Central memory CD8-positive, alpha-beta T cell (primary cell): ENCODE measurements at regions not wholly inside any gene's neighbourhood (a gene's known extent, or its start where the extent isn't known, plus 50 kb on each side); places are given as distances from the start of the nearest gene placed in this dataset.

Experiments used
- ATAC-seq: fragments of 150-1000 bp; cut with Tn5 transposase; replicated peaks from 2 replicates; pipeline ENCODE4 v1.10.0; 2022; ENCODE audit warnings: mild to moderate bottlenecking, moderate FRiP score, moderate number of reproducible peaks; ENCODE audit not compliant: poor library complexity, severe bottlenecking; ENCODE audit errors: extremely low read depth
- DNase-seq, 2 donors: peaks; one replicate each; pipeline ENCODE4 v3.0.0; 2021; ENCODE audit warnings: low spot score in 2 of 2
- H3K27ac Mint-ChIP-seq: one replicate; pipeline ENCODE4 v1.8.0; 2022; ENCODE audit warnings: low read depth, mild to moderate bottlenecking, moderate library complexity, mixed read lengths
- H3K27me3 Mint-ChIP-seq: one replicate; pipeline ENCODE4 v1.8.0; 2022; ENCODE audit warnings: mixed read lengths
- H3K36me3 Mint-ChIP-seq: one replicate; pipeline ENCODE4 v1.8.0; 2022; ENCODE audit warnings: mild to moderate bottlenecking, moderate library complexity, mixed read lengths; ENCODE audit not compliant: insufficient read depth
- H3K4me1 Mint-ChIP-seq: one replicate; pipeline ENCODE4 v1.8.0; 2022; ENCODE audit warnings: mixed read lengths
- H3K4me3 Mint-ChIP-seq: one replicate; pipeline ENCODE4 v1.8.0; 2022; ENCODE audit warnings: mild to moderate bottlenecking, moderate library complexity, mixed read lengths
- H3K9me3 Mint-ChIP-seq: one replicate; pipeline ENCODE4 v1.8.0; 2022; ENCODE audit warnings: mixed read lengths

GRCh38 chr6:156457601-156458000 is 319.6 kb upstream of the ARID1B start:
- Mint-ChIP-seq H3K27me3 (peaks cover 47% of the 10 kb centered on the region), H3K27ac (no peak overlapping the region), H3K4me1 (no peaks in the 10 kb centered on the region), H3K9me3 (no peaks in the 10 kb centered on the region), H3K36me3 (no peaks in the 10 kb centered on the region), H3K4me3 (no peak overlapping the region)
- DNase-seq (no peak), ATAC-seq (no peak)

DNA sequence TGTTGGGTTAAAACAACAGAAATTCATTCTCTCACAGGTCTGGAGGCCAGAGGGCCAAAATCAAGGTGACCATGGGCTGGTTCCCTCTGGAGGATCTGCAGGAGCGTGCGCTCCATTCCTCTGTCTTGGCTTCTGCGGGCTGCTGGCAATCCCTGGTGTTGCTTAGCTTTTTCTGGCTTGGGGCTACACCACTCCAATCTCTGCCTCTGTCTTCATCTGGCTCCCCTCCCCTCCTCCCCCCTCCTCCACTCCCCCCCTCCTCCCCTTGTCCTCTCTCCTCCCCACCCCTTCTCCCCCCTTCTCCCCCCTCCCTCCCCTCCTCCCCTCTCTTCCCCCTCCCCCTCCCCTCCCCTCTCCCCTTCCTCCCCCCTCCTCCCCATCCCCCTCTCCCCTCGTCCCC is 321.3 kb upstream of the ARID1B start:
- no peak overlapping the region for H3K4me3 Mint-ChIP-seq

DNA sequence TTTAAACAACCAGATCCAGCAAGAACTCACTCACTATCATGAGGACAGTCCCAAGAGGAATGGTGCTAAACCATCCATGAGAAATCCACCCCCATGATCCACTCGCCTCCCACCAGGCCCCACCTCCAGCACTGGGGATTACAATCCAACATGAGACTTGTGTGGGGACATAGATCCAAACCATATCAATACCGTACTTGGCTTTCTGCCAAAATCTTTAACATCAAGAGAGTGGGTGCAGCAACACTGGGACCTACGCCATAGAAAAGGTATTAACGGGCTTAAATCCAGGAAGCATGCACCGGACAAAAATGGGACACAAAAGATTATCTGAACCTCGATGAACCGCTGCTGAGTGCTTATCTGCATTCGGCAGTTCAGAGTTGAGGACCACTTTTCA is 322.3 kb upstream of the ARID1B start:
- Mint-ChIP-seq H3K27ac (no peak overlapping the region), H3K36me3 (no peaks in the 10 kb centered on the region), H3K4me1 (no peaks in the 10 kb centered on the region), H3K27me3 (peaks cover 33% of the 10 kb centered on the region), H3K9me3 (no peaks in the 10 kb centered on the region), H3K4me3 (no peak overlapping the region)
- DNase-seq, result no peak
- no peak for ATAC-seq

More for the DNA sequence above, 321.3 kb upstream of the ARID1B start:
- peaks cover 35% of the 10 kb centered on the region for H3K27me3 Mint-ChIP-seq
- no peak overlapping the region for H3K27ac Mint-ChIP-seq
- DNase-seq (no peak), ATAC-seq (no peak)
- H3K4me1 Mint-ChIP-seq, result no peaks in the 10 kb centered on the region
- H3K9me3 Mint-ChIP-seq, result no peaks in the 10 kb centered on the region
- H3K36me3 Mint-ChIP-seq, result no peaks in the 10 kb centered on the region

GRCh38 chr6:156451726-156452125 is 325.5 kb upstream of the ARID1B start:
- no peak overlapping the region for H3K4me3 Mint-ChIP-seq
- no peaks in the 10 kb centered on the region for H3K36me3 Mint-ChIP-seq
- no peaks in the 10 kb centered on the region for H3K4me1 Mint-ChIP-seq
- DNase-seq (no peak), ATAC-seq (no peak)
- peaks cover 26% of the 10 kb centered on the region for H3K27me3 Mint-ChIP-seq
- H3K9me3 Mint-ChIP-seq, result no peaks in the 10 kb centered on the region
- H3K27ac Mint-ChIP-seq, result no peak overlapping the region

DNA sequence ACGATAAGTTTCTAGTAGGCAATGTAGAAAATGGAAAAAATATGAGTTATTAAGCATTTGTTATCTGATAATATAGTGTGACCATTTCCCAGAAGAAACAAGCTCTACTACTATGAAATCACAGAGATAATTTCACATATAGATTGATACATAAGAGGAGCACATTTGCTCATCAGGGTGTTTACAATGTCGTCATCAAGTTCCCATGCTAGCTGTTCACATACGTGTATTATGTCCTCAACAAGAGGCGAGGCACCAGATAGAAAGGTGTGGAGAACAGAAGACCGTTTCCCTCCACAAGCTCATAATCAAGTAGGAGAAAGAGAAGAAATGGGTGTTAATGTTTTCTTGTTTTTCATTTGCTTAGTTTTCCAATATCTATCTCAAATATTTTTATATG is 326.1 kb upstream of the ARID1B start:
- Mint-ChIP-seq H3K4me3 (no peak overlapping the region), H3K36me3 (no peaks in the 10 kb centered on the region), H3K27ac (no peak overlapping the region), H3K9me3 (no peaks in the 10 kb centered on the region), H3K4me1 (no peaks in the 10 kb centered on the region), H3K27me3 (peaks cover 26% of the 10 kb centered on the region)
- DNase-seq (no peak), ATAC-seq (no peak)

GRCh38 chr6:156450421-156450820 is 326.8 kb upstream of the ARID1B start:
- Mint-ChIP-seq H3K27me3 (peaks cover 26% of the 10 kb centered on the region), H3K36me3 (no peaks in the 10 kb centered on the region), H3K27ac (no peak overlapping the region), H3K4me1 (no peaks in the 10 kb centered on the region), H3K9me3 (no peaks in the 10 kb centered on the region), H3K4me3 (no peak overlapping the region)
- ATAC-seq, result no peak
- no peak for DNase-seq

GRCh38 chr6:156449569-156449968 is 327.6 kb upstream of the ARID1B start:
- H3K4me1 Mint-ChIP-seq, result no peaks in the 10 kb centered on the region
- no peak overlapping the region for H3K4me3 Mint-ChIP-seq
- H3K36me3 Mint-ChIP-seq, result no peaks in the 10 kb centered on the region
- DNase-seq, result no peak
- ATAC-seq, result no peak
- H3K9me3 Mint-ChIP-seq, result no peaks in the 10 kb centered on the region
- no peak overlapping the region for H3K27ac Mint-ChIP-seq
- H3K27me3 Mint-ChIP-seq, result peaks cover 31% of the 10 kb centered on the region

DNA sequence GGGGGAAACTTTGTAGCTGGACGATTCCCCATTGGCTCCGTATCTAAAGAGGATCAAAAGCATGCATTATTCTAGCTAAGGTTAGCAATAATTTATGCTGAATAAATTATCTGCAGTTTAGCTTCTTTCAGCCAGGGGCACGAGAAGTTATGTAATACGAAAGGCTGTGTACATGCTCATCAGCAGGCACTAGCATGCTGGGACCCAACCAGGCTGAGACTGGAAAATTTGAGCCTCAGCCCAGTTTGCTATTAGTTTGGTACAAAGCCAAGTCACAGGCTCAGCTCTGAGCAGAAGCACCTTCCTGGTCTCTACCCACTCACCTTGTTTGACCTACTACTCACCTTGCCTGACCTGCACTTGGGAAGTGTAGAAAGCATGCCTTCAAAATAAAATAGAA is 328.1 kb upstream of the ARID1B start:
- no peaks in the 10 kb centered on the region for H3K4me1 Mint-ChIP-seq
- ATAC-seq (no peak), DNase-seq (no peak)
- H3K27me3 Mint-ChIP-seq, result peaks cover 31% of the 10 kb centered on the region
- H3K36me3 Mint-ChIP-seq, result no peaks in the 10 kb centered on the region
- H3K9me3 Mint-ChIP-seq, result no peaks in the 10 kb centered on the region
- no peak overlapping the region for H3K27ac Mint-ChIP-seq
- H3K4me3 Mint-ChIP-seq, result no peak overlapping the region

DNA sequence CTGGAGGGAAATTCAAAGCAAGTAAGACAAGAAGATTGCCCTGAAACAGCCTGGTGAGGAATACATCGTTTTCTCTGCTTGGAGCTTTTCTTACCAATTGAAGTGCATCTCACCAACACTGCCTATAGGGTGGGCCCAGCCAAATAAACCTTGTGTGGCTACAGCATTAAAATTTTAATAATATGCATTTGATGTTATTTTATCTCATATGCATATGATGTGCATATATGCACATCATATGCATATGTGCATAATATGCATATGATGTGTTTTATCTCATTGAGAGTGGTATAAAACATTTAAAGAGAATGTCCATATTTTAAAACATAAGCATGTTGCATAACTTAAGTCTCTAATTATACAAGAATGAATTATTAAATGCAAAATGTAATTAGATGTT is 328.6 kb upstream of the ARID1B start:
- ATAC-seq (no peak), DNase-seq (no peak)
- H3K4me1 Mint-ChIP-seq, result no peaks in the 10 kb centered on the region
- H3K27me3 Mint-ChIP-seq, result peaks cover 30% of the 10 kb centered on the region
- H3K4me3 Mint-ChIP-seq, result no peak overlapping the region
- no peaks in the 10 kb centered on the region for H3K36me3 Mint-ChIP-seq
- no peak overlapping the region for H3K27ac Mint-ChIP-seq
- no peaks in the 10 kb centered on the region for H3K9me3 Mint-ChIP-seq

- H3K9me3 Mint-ChIP-seq, result no peaks in the 10 kb centered on the region
- DNase-seq, result no peak
- ATAC-seq, result no peak
- H3K4me1 Mint-ChIP-seq, result no peaks in the 10 kb centered on the region
- no peaks in the 10 kb centered on the region for H3K36me3 Mint-ChIP-seq
- peaks cover 36% of the 10 kb centered on the region for H3K27me3 Mint-ChIP-seq
- H3K4me3 Mint-ChIP-seq, result no peak overlapping the region
- no peak overlapping the region for H3K27ac Mint-ChIP-seq
Observed at GRCh38 chr6:156440688-156441087, 336.5 kb upstream of the ARID1B start.

- H3K36me3 Mint-ChIP-seq, result no peaks in the 10 kb centered on the region
- H3K4me3 Mint-ChIP-seq, result no peak overlapping the region
- H3K27ac Mint-ChIP-seq, result no peak overlapping the region
- ATAC-seq (no peak), DNase-seq (no peak)
- H3K4me1 Mint-ChIP-seq, result no peaks in the 10 kb centered on the region
- peaks cover 21% of the 10 kb centered on the region for H3K27me3 Mint-ChIP-seq
- H3K9me3 Mint-ChIP-seq, result no peaks in the 10 kb centered on the region
Observed at GRCh38 chr6:156438350-156438923, 338.7 kb upstream of the ARID1B start.

DNA sequence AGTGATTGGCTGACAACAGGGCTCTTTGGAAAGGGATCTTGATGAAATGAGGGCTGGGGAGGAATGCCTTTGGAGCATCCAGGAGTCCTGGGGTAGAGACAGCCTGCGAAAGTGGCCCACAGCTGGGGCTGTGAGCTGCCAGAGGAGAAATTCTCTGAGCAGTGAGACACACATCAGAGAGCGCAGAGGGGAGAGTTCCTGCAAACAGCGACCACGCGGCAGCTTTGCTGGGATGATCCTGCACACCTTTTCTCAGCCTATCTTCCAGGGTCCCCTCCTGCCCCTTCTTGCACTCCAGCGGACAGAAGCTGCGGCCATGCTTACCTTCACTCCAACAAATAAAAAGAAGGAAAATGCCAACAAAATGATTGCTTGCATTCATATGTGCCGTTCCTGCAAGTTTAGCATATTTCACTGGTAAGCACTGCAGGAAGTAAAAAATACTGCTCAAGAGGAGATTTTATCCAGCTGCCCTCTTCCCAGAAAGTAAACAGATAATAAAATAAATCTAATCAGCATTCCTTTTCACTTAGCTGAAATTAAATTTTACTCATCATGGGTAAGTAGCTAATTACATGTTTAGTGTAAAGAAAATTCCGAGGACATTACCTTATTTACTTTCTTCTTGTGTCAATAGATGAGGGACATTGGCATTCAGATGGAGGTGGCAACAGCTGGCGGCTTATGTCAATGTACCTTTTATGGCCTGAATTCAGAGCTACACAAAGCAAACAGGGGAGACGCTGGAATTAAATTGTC is 339.9 kb upstream of the ARID1B start:
- Mint-ChIP-seq H3K27me3 (peaks cover 14% of the 10 kb centered on the region), H3K36me3 (no peaks in the 10 kb centered on the region), H3K27ac (no peak overlapping the region)

DNA sequence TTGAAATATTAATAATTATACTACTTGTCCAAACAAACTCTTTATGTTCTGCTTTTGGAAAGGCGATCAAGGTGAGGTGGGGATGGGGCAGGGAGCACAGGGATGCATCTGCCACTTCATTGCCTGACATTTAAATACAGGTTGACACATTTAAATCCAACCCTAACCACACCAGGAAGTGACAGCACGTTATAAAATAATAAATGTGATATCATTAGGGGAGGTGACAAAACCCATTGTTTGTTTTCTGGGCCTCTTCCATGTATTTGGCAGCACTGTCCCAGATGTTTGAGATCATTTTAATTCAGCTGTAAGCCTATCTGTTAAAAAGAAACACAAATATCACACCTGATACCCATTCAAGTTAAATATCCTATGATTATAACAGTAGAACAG is 342.4 kb upstream of the ARID1B start:
- DNase-seq, result no peak
- peaks cover 5% of the 10 kb centered on the region for H3K27me3 Mint-ChIP-seq
- ATAC-seq, result no peak
- no peaks in the 10 kb centered on the region for H3K9me3 Mint-ChIP-seq
- H3K27ac Mint-ChIP-seq, result no peak overlapping the region
- no peaks in the 10 kb centered on the region for H3K4me1 Mint-ChIP-seq
- no peaks in the 10 kb centered on the region for H3K36me3 Mint-ChIP-seq
- no peak overlapping the region for H3K4me3 Mint-ChIP-seq

More for the DNA sequence above, 339.9 kb upstream of the ARID1B start:
- DNase-seq, result no peak
- Mint-ChIP-seq H3K4me1 (no peaks in the 10 kb centered on the region), H3K4me3 (no peak overlapping the region), H3K9me3 (no peaks in the 10 kb centered on the region)
- ATAC-seq, result no peak
